Fibroblast of villous mesenchyme (primary cell): ENCODE measurements at regions not wholly inside any gene's neighbourhood (a gene's known extent, or its start where the extent isn't known, plus 50 kb on each side); places are given as distances from the start of the nearest gene placed in this dataset.

Experiments
- DNase-seq: peaks from one replicate; pipeline ENCODE4 v3.0.0-alpha.2; 2010; ENCODE audit warnings: low read depth
- H3K4me3 ChIP-seq: 2 replicates; pipeline ENCODE4 v1.5.1; 2011; ENCODE audit warnings: low read depth, mild to moderate bottlenecking, low read length
- TF ChIP-seq, protein P1 (sequence below): IDR thresholded peaks from 2 replicates; pipeline ENCODE4 v1.5.1; 2012; ENCODE audit warnings: low read depth, mild to moderate bottlenecking, low read length; ENCODE audit not compliant: insufficient read depth

DNA sequence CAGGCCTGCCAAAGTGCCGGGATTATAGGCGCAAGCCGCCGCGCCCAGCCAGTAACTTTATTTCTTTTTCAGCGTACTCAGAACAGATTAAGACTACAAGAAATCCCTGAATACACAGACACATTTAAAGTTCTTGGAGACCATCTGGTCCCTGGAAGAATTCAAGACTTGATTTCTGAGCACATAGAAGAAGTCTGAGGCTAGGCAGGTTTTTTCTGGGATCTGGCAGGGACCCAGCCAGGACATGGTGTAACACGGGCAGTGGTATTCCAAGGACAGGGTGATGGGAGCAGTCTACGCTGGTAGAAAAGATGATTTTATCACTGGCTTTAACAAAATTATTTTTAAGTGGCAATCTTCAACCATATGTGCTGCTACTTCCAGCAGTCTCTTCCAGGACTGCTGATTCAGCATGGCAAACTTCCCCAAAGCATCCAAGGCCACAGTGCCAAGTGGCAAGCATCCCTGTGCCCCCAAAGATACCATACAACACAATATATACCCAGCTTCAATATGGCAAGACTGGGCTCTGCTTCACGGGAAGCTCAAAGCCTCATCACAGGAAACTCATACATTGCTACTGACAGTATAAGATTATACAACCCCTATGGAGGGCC, 105.2 kb upstream of the OR5AK2 start:
- no peak for DNase-seq
- TF ChIP-seq, protein P1, sequence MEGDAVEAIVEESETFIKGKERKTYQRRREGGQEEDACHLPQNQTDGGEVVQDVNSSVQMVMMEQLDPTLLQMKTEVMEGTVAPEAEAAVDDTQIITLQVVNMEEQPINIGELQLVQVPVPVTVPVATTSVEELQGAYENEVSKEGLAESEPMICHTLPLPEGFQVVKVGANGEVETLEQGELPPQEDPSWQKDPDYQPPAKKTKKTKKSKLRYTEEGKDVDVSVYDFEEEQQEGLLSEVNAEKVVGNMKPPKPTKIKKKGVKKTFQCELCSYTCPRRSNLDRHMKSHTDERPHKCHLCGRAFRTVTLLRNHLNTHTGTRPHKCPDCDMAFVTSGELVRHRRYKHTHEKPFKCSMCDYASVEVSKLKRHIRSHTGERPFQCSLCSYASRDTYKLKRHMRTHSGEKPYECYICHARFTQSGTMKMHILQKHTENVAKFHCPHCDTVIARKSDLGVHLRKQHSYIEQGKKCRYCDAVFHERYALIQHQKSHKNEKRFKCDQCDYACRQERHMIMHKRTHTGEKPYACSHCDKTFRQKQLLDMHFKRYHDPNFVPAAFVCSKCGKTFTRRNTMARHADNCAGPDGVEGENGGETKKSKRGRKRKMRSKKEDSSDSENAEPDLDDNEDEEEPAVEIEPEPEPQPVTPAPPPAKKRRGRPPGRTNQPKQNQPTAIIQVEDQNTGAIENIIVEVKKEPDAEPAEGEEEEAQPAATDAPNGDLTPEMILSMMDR, result no peak
- no peak overlapping the region for H3K4me3 ChIP-seq

DNA sequence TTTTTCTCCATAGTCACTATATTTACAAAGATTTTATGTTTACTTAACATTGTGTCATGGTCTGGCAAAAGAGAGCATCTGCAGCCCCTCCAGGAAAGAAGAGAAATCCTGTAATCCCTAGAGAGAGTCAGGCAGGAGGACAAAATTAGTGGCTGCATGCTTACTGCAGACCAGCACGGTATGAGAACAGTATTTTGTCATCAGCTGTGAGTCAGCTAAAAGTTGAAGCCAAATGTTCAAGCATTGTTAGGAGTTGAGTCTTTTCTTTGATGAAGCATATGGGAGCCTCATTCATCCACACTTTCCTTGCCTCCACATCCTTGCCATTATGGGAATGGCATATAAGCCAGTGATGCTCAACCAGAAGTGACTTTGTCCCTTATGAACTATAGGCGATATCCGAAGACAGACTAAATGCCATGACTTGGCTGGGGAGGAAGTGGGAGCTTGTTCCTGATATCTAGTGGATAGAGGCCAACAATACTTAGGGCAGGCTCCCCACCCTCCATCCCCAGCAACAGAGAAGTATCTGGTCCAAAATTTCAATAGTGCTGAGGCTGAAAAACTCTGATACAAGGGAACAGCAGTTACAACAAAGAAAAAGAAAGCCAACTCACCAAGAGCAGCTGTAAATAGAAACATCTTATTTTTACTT, 112.0 kb upstream of the OR5AK2 start:
- DNase-seq, result no peak
- no peak overlapping the region for H3K4me3 ChIP-seq
- TF ChIP-seq, protein P1, result no peak

DNA sequence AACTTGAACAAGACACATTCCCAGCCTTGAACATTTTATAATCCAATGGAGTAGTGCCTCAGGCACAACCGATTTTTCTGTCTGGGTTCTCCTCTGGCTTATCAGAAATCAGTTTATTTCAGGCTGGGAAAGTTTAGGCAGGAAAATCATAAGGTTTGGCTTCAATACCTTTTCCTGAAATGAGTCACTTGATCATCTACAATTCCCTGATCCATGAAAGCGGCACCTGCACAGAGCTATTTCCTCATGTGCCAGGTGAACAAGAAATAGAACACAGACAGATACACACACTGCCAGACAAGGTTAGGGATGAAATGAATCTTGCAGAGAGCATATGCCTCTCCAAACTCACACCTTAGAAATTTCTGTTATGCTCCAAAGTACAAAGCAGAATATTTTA, 106.7 kb upstream of the OR9G4 start:
- H3K4me3 ChIP-seq, result no peak overlapping the region
- TF ChIP-seq, protein P1, result no peak
- no peak for DNase-seq

DNA sequence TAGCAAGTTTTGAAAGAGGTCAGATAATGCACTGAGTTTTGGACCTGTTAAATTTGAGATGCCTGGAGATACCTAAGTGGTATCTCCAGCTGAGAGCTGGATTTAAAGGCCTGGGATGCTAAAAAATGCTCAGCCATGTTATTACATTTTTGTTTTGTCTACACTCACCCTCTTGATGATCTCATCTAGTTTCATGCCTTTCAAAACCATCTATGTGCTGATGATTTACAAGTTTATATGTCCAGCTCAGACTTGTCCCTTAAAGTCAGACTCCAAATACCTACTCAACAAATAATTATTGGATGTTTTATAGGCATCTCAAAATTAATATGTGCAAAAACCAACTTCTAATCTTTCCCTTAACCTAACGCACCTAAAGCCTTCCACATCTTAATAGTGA, 103.6 kb upstream of the OR9G4 start:
- no peak overlapping the region for H3K4me3 ChIP-seq
- DNase-seq, result no peak
- TF ChIP-seq, protein P1, result no peak

DNA sequence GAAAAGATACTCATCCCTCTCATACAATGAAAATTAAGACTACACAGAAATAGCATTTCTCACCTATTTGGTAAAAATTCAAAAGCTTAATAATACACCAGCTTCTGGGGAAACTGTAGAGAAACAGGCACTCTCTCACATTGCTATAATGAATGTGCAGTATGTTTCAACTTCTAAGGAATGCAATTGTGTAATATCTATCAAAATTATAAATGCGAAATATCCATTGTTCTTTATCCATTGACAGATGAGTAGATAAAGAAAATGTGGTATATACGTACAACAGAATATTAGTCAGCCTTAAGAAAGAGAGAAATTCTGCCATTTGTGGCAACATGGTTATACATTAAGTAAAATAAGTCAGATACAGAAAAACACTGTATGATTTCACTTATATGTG, 101.4 kb upstream of the OR9G4 start:
- DNase-seq, result no peak
- no peak overlapping the region for H3K4me3 ChIP-seq
- TF ChIP-seq, protein P1, result no peak

DNA sequence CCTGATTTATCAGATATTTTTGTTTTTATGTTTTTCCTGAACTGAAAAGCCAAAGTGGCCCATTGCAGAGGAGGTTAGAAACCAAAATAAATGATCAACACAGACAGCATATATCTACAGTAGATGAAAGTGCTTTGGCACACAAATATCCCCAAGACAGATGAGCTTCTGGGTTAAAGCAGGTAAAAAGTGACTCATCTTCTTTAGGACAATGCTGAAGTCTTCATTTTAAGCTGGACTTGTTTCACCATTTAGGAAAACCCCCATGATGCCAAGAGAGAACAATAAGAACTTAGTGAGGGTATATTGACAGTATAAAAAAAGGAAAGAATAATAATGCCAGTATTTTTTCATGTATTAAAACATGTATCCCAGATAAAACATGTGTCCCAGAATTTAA, 100.8 kb upstream of the OR9G4 start:
- TF ChIP-seq, protein P1, result no peak
- DNase-seq, result no peak
- H3K4me3 ChIP-seq, result no peak overlapping the region
